ENCODE measurements at regions not wholly inside any gene's neighbourhood (a gene's known extent, or its start where the extent isn't known, plus 50 kb on each side); places are given as distances from the start of the nearest gene placed in this dataset.

GRCh38 chr5:1973391-1974013, 90.8 kb upstream of the IRX4 start:
- no peak for TF ChIP-seq CTCF (IDR thresholded peaks at IDR 0.05; ENCODE audit: insufficient read depth, low read depth, low read length)
- TF ChIP-seq EZH2 (IDR thresholded peaks at IDR 0.05; ENCODE audit: insufficient read depth, low read length), result no peak

Measured in astrocyte (in vitro differentiated cells and primary cell).